AG10803 (cell line): ENCODE measurements at regions not wholly inside any gene's neighbourhood (a gene's known extent, or its start where the extent isn't known, plus 50 kb on each side); places are given as distances from the start of the nearest gene placed in this dataset.

Experiments
- DNase-seq: peaks from one replicate; pipeline ENCODE4 v3.0.0; 2010; ENCODE audit warnings: low read depth
- H3K4me3 ChIP-seq: 2 replicates; pipeline ENCODE4 v1.5.1; 2011; ENCODE audit warnings: mild to moderate bottlenecking, low read length, control low read depth
- TF ChIP-seq, protein P1 (sequence below): conservative IDR thresholded peaks from 2 replicates; pipeline ENCODE4 v1.5.1; 2011; ENCODE audit warnings: mild to moderate bottlenecking, low read length, control low read depth, inconsistent platforms

DNA sequence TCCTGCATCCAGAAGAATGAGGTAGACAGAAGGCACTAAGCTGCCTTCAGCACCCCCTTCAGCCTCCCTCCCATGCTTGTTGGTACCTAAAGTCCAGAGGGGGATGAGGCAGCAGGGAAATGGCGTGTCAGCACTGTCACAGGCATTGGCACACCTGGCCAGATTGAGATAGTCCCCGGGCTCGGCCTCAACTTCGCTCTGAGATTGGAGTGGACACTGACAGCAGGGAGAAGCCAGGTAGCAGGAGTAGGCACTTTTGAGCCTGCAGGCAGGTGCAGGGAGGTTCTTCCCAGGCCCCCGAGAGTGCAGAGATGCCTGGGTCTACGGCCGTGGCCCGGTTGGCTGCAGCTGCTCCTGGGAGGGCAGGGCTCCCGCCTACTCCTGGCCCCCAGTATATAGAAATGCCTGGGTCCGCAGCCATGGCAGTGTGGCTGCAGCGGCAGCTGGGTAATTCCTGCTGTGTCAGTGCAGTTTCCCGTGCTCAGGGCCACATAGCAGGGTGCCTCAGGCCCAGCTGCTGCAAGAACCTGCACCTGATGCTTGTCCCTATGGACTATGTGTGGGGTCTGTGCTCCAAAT is 160.3 kb downstream of the SLITRK6 start:
- TF ChIP-seq, protein P1, sequence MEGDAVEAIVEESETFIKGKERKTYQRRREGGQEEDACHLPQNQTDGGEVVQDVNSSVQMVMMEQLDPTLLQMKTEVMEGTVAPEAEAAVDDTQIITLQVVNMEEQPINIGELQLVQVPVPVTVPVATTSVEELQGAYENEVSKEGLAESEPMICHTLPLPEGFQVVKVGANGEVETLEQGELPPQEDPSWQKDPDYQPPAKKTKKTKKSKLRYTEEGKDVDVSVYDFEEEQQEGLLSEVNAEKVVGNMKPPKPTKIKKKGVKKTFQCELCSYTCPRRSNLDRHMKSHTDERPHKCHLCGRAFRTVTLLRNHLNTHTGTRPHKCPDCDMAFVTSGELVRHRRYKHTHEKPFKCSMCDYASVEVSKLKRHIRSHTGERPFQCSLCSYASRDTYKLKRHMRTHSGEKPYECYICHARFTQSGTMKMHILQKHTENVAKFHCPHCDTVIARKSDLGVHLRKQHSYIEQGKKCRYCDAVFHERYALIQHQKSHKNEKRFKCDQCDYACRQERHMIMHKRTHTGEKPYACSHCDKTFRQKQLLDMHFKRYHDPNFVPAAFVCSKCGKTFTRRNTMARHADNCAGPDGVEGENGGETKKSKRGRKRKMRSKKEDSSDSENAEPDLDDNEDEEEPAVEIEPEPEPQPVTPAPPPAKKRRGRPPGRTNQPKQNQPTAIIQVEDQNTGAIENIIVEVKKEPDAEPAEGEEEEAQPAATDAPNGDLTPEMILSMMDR = no peak
- no peak for DNase-seq
- no peak overlapping the region for H3K4me3 ChIP-seq

DNA sequence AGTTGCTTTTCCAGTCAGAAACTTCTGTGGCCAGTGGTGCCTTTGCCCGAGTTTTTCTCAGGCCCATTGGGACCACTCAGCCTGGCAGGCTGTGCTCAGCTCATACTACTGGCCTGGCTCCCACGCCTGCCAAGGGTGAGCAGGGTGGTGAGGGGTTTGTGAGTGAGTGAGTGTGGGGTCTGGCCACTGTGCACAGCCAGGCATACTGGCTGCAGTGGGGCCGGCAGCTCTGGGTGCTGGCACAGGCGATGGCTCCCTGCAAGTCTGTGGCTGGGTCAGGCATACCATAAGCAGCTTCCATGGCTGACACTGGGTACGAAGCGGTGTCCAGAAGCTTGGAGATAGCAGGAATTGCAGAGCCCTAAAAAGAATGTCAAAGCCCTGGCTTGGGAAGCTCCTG is 161.0 kb downstream of the SLITRK6 start:
- TF ChIP-seq, protein P1 = no peak
- no peak for DNase-seq
- H3K4me3 ChIP-seq = no peak overlapping the region

DNA sequence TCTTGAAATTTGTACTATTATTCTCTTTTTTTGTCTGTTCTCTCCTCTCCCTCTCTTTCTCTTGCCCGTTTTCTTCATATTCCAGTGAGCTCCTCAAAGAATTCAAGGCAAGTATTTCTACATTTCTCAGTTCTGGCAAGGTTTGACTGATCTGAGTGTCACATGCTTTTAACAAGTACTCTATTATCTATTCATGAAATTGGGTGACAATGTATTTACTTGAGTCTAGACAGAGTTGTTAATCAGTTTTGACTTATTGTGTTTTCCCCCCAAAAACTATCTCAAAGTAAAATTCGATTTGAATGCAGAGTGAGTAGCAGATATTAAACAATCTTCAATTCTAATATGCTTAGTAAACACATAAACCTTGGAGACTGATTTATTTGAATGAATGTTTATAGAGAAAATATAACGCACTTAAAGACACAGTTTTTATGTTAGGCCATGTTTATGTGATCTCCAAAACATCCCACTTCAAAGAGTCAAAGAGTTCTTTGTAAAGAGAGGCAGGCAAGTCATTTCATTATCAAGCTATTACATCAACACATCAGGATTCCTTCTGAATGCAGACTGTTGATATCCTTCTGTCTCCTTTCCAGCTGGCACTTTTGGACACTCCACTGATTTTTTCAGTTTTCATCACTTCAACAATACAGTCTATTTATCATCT is 166.6 kb downstream of the SLITRK6 start:
- H3K4me3 ChIP-seq = no peak overlapping the region
- TF ChIP-seq, protein P1 = no peak
- no peak for DNase-seq

DNA sequence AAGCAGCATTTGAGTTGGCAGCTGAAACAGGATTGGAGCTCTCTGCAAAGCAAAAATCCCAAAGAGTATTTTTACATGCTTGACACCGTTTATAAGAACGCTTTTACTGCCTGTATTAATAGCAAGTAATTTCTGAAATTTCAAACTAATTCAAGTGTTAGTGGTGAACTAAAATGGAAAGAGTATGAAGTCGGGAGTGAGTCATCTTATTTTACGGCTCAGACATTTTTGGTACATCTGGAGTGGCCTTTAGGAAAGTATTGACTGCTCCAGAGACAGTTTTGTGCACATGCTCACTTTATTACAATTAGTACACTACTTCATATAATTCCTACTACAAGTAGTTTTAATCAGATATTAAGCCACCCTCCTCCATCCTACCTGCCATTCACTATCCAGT is 167.4 kb downstream of the SLITRK6 start:
- no peak for DNase-seq
- no peak overlapping the region for H3K4me3 ChIP-seq
- TF ChIP-seq, protein P1 = no peak

DNA sequence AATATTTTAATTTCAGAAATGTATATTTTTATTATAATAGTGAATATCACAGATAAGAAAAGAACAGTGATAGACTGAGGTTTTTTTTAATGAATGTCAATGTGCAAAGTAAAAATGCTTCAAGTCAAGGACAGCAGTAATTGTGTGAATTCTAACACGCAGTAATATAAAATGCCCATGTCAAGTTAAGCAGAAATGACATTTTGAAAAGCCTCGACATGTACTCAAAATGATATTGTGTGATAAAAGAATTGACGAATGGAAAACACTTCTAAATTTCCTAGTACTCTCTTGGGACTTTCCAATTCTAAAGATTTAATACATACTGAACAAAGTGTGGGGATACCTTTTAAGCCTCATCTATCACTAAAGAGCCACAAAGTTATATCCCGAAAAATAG is 172.6 kb downstream of the SLITRK6 start:
- no peak for DNase-seq
- no peak overlapping the region for H3K4me3 ChIP-seq
- TF ChIP-seq, protein P1 = no peak

DNA sequence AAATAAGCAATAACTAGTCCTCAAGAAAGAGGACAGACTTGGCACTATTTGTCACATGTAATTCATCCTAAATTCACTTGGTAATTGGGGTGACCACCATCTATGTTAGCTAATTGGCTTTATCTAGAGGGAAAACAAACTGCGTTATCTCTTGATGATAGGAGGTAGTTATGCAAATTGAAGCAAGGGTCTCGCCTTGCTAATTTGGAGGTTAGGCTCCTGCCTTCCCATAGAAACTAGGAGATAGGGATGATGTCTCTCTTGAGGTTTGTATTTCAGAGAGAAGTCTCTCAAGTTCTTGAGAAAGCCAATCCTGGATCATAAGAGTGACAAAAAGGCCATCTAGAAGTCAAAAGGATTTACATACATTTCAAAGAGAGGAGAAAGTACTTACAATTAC is 179.9 kb downstream of the SLITRK6 start:
- H3K4me3 ChIP-seq = no peak overlapping the region
- TF ChIP-seq, protein P1 = no peak
- DNase-seq = no peak

DNA sequence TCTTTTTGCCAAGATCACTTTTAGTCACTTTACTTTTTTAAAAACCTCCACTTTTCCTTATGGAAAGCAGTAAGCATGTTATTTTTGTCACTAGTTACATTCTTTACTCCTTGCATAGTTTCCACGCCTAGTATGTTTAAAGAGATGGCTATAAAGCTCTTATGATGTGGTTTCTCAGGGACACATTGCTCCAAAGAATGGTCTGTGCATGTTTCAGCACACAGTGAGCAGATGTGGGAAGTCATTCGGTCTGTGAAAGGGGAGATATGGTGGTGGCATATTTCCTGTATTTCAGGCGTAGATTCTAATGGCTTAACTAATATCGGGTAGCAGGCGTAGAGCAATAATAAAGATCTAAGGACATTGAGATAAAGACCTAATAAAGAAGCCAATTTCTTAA is 180.7 kb downstream of the SLITRK6 start:
- DNase-seq = no peak
- TF ChIP-seq, protein P1 = no peak
- no peak overlapping the region for H3K4me3 ChIP-seq
